Fibroblast of the aortic adventitia (primary cell): ENCODE measurements at regions not wholly inside any gene's neighbourhood (a gene's known extent, or its start where the extent isn't known, plus 50 kb on each side); places are given as distances from the start of the nearest gene placed in this dataset.

ENCODE experiments used
- DNase-seq: peaks from one replicate; pipeline ENCODE4 v3.0.0-alpha.2; 2010; ENCODE audit warnings: low read depth
- H3K4me3 ChIP-seq: 2 replicates; pipeline ENCODE4 v1.5.1; 2011; ENCODE audit warnings: low read depth, mild to moderate bottlenecking, control low read depth, low read length, moderate library complexity
- TF ChIP-seq, protein P1 (sequence below): IDR thresholded peaks from 2 replicates; pipeline ENCODE4 v1.5.1; 2011; ENCODE audit warnings: mild to moderate bottlenecking, low read length, control low read depth, inconsistent platforms; ENCODE audit not compliant: insufficient read depth

GRCh38 chr16:5905935-5906334, 808.3 kb upstream of the EEF2KMT start:
- H3K4me3 ChIP-seq = no peak overlapping the region
- DNase-seq = no peak
- TF ChIP-seq, protein P1, sequence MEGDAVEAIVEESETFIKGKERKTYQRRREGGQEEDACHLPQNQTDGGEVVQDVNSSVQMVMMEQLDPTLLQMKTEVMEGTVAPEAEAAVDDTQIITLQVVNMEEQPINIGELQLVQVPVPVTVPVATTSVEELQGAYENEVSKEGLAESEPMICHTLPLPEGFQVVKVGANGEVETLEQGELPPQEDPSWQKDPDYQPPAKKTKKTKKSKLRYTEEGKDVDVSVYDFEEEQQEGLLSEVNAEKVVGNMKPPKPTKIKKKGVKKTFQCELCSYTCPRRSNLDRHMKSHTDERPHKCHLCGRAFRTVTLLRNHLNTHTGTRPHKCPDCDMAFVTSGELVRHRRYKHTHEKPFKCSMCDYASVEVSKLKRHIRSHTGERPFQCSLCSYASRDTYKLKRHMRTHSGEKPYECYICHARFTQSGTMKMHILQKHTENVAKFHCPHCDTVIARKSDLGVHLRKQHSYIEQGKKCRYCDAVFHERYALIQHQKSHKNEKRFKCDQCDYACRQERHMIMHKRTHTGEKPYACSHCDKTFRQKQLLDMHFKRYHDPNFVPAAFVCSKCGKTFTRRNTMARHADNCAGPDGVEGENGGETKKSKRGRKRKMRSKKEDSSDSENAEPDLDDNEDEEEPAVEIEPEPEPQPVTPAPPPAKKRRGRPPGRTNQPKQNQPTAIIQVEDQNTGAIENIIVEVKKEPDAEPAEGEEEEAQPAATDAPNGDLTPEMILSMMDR = no peak

GRCh38 chr16:5903832-5904231, 806.2 kb upstream of the EEF2KMT start:
- H3K4me3 ChIP-seq = no peak overlapping the region
- DNase-seq = no peak
- TF ChIP-seq, protein P1 = no peak

- DNase-seq = no peak
- TF ChIP-seq, protein P1 = no peak
- no peak overlapping the region for H3K4me3 ChIP-seq
Measured at GRCh38 chr16:5903153-5903552, 805.6 kb upstream of the EEF2KMT start.

- no peak overlapping the region for H3K4me3 ChIP-seq
- DNase-seq = no peak
- TF ChIP-seq, protein P1 = no peak
Measured at GRCh38 chr16:5900046-5900445, 802.5 kb upstream of the EEF2KMT start.

DNA sequence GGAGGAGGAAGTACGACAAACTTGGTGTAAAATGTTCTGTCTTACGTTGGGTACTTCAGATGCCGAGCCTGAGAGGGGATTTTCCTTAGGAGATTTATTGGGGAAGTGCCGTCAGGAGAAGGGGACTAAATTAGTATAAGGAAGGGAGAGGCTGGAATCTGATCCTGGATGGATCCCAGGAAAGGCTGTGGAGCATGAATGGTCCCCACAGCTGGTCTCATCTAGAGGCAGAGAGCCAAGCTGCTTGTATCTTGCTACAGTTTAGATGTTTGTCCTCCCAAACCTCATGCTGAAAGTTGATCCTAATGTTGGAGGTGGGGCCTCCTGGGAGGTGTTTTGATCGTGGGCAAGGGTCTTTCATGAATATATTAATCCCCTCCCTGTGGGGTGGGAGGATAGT, 798.4 kb upstream of the EEF2KMT start:
- TF ChIP-seq, protein P1 = no peak

DNA sequence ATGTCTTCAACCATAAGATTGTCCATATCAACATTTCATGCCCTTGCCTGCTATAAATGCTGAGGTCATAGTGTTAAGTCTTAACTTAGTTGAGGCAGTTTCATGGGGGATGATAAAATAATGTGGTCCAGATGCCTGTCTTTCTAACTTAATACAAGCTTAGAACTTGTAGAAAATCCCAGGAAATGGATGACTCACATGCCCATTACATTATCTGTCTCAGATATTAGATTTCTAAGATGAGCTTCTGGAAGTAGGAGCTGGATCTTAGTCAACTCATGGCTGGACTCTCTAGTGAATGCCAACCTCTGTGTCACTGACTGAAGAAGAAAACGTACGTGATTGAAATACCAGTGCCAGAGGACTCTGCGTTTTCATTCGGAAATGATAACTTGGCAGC, 797.5 kb upstream of the EEF2KMT start:
- no peak overlapping the region for H3K4me3 ChIP-seq
- DNase-seq = no peak
- TF ChIP-seq, protein P1 = no peak

More for the DNA sequence above, 798.4 kb upstream of the EEF2KMT start:
- no peak overlapping the region for H3K4me3 ChIP-seq
- no peak for DNase-seq

- no peak overlapping the region for H3K4me3 ChIP-seq
- TF ChIP-seq, protein P1 = no peak
- no peak for DNase-seq
Measured at GRCh38 chr16:5891296-5891695, 793.7 kb upstream of the EEF2KMT start.
